DMS153 (cell line): ENCODE measurements at regions not wholly inside any gene's neighbourhood (a gene's known extent, or its start where the extent isn't known, plus 50 kb on each side); places are given as distances from the start of the nearest gene placed in this dataset.
"Not testable (repeated sequence)": the region's sequence is repeated elsewhere in the genome, so short reads cannot be mapped to it uniquely, and the experiment has no call there.

ENCODE experiments used
- DNase-seq: peaks from one replicate; lab custom pipeline; 2025; lab: John Stamatoyannopoulos, UW

GRCh38 chr7:96561892-96562291 lies 147.8 kb downstream of the SEM1 start:
- DNase-seq: no peak

GRCh38 chr7:96558530-96558929 lies 151.1 kb downstream of the SEM1 start:
- no peak for DNase-seq

GRCh38 chr7:96558093-96558492 lies 151.6 kb downstream of the SEM1 start:
- no peak for DNase-seq

GRCh38 chr7:96557598-96557997 lies 152.0 kb downstream of the SEM1 start:
- DNase-seq: not testable (repeated sequence)

GRCh38 chr7:96548664-96549063 lies 161.0 kb downstream of the SEM1 start:
- DNase-seq: peak; percentile 92

- DNase-seq: peak; percentile 89
Observed at GRCh38 chr7:96547371-96547811, 162.3 kb downstream of the SEM1 start.

- no peak for DNase-seq
Observed at GRCh38 chr7:96546426-96546825, 163.2 kb downstream of the SEM1 start.

GRCh38 chr7:96539471-96539870 lies 170.2 kb downstream of the SEM1 start:
- no peak for DNase-seq

- DNase-seq: no peak
Observed at GRCh38 chr7:96538632-96539031, 171.0 kb downstream of the SEM1 start.

GRCh38 chr7:96534221-96534620 lies 175.4 kb downstream of the SEM1 start:
- DNase-seq: no peak

- no peak for DNase-seq
Observed at GRCh38 chr7:96532428-96532935, 177.2 kb downstream of the SEM1 start.

- DNase-seq: no peak
Observed at GRCh38 chr7:96531331-96531730, 178.3 kb downstream of the SEM1 start.

GRCh38 chr7:96530786-96531185 lies 178.9 kb downstream of the SEM1 start:
- no peak for DNase-seq

- no peak for DNase-seq
Observed at GRCh38 chr7:96527133-96527827, 182.4 kb downstream of the SEM1 start.

- DNase-seq: no peak
Observed at GRCh38 chr7:96526496-96526895, 183.2 kb downstream of the SEM1 start.

- DNase-seq: no peak
Observed at GRCh38 chr7:96521068-96521894, 188.4 kb downstream of the SEM1 start.

- DNase-seq: peak; percentile 17
Observed at GRCh38 chr7:96508371-96508770, 186.5 kb upstream of the SLC25A13 start.

GRCh38 chr7:96503597-96503996 lies 181.7 kb upstream of the SLC25A13 start:
- no peak for DNase-seq

GRCh38 chr7:96501318-96501717 lies 179.4 kb upstream of the SLC25A13 start:
- DNase-seq: no peak

- DNase-seq: peak; percentile 94
Observed at GRCh38 chr7:96499532-96499931, 177.6 kb upstream of the SLC25A13 start.

- no peak for DNase-seq
Observed at GRCh38 chr7:96497567-96497966, 175.7 kb upstream of the SLC25A13 start.

- DNase-seq: peak; percentile 82
Observed at GRCh38 chr7:96495751-96496216, 173.9 kb upstream of the SLC25A13 start.

- no peak for DNase-seq
Observed at GRCh38 chr7:96486681-96487080, 164.8 kb upstream of the SLC25A13 start.
